Head of caudate nucleus (tissue), 42 donors: ENCODE measurements at regions not wholly inside any gene's neighbourhood (a gene's known extent, or its start where the extent isn't known, plus 50 kb on each side); places are given as distances from the start of the nearest gene placed in this dataset.

ENCODE experiments used
- DNase-seq, 42 donors: peaks; one replicate each; pipeline versions ENCODE4 v3.0.0 to v3.0.0-alpha.2; 2020 to 2021; ENCODE audit warnings: mixed read lengths in 7 of 42
- intact Hi-C: fragments of 100-400 bp; cut with DNase I; formaldehyde crosslinking; loops from one replicate; pipeline ENCODE4 v1.15.0; 2022

- DNase-seq = no peak
- intact Hi-C loops = no loop called here
Measured at GRCh38 chr2:221318376-221319130, 253.6 kb downstream of the EPHA4 start.

GRCh38 chr2:221322741-221323140 lies 249.4 kb downstream of the EPHA4 start:
- intact Hi-C loops = no loop called here
- no peak for DNase-seq

DNA sequence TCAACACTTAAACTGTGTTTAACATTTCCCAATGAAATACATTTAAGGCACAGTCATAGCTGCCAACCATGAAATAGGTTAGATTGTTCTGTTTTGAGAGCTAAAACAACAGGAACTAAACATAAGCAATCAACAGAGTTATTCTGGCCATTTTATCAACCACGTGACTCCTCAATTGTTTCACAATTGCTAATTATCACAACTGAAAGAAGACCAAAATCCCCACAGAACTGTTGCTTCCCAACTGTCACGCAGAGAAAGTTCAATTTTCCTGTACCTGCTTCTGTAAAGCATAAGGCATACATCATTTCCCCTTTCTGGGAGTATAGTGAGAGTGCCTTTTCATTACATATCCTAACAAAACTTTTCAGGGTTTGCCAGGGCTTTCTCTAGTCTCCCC lies 248.6 kb downstream of the EPHA4 start:
- no peak for DNase-seq
- intact Hi-C loops = no loop called here

DNA sequence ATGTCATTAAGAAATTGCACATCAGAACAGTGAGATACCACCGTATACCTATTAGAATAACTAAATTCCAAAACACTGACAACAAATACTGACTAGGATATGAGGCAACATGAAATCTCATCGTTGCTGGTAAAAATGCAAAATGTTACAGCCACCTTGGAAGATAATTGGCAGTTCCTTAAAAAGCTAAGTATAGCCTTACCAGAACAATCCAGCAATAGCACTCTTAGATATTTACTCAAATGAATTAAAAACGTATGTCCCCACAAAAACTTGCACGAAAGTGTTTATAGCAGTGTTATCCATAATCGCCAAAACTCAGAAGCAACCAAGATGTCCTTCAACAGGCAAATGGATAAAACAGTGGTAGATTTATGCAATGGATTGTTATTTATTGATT lies 241.7 kb downstream of the EPHA4 start:
- no peak for DNase-seq
- intact Hi-C loops = no loop called here

DNA sequence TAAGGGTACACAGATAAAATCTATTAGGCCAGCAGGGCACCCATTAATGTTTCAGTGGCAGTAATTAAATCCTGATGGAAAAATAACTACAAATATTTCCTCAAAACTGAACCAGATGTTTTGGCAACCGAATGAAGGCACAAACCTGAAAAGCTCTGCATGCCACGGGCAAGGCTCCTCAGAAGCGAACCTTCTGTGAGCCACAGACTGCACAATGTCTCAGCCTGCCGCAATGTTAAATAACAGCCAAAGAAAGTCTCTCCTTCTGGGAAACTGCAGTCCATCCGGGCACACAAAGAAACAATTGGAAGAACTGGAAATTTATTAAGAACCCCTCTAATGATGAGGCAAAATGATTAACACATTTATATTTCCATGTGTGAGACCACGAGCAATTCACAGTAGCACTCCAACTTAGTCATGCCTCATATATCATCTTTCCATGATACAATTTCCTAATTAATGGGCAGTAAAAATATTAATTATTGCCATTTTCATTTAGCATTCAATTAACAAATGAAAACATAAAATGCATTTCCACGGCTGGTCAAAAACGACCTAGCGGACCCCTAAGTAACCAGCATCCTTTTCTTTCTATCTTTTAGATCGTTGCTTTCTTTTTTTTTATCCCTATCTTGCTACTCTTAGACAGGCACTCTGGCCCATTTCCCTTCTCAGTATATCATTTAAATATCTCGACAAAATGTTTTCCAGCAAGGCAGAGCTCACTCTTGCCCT lies 237.5 kb downstream of the EPHA4 start:
- intact Hi-C loops = no loop called here
- no peak for DNase-seq

GRCh38 chr2:221335219-221335752 lies 236.8 kb downstream of the EPHA4 start:
- DNase-seq = no peak
- intact Hi-C loops = no loop called here

- no peak for DNase-seq
- intact Hi-C loops = no loop called here
Measured at GRCh38 chr2:221336967-221337366, 235.1 kb downstream of the EPHA4 start.

DNA sequence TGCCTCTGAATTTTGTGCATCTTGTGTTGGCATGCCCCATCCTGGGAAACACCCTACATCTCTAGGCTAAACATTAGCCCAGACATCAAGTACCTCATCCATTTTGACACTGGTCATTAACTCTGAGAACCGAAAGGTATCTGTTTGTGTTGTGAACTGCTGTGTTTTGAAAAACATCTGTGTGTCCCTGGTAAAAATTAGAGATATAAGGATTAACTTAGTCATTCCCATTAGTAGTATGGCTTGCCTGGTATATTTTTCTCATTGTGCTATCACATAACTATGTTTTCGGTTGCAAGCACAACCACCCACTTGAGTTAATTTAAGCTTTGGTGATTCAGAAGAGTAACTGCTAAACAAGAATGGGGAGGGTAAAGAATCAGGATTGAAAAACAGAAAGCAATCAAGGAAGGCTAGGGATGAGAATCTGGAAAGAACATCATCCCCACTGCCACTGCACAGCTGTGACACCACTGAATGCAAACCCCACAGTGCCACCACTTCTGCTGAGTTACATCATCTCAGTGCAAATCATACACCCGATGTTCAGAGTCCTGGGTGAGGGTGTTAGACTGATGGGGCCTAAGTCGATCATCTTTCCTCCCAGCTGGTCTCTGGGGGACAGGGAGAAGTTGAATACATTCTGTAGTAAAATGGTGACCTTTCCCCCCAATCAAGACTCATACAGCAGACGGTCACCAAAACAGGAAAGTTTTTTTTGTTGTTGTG lies 234.0 kb downstream of the EPHA4 start:
- no peak for DNase-seq
- intact Hi-C loops = no loop called here

DNA sequence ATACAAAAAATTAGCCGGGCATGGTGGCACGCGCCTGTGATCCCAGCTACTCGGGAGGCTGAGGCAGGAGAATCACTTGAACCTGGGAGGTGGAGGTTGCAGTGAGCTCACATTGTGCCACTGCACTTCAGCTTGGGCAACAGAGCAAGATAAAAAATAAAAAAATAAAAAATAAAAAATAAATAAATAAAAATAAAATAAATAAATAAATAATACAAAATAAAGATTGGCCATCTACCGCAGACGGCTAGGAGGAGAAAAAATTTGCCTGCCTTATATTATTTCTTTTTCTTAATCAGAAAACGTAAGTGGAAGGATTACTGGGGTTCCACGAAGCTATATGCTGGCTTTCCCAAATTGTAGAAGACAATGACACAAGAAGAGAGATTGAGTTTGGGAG lies 229.7 kb downstream of the EPHA4 start:
- no peak for DNase-seq
- intact Hi-C loops = no loop called here

- intact Hi-C loops = no loop called here
- no peak for DNase-seq
Measured at GRCh38 chr2:221343524-221343923, 228.6 kb downstream of the EPHA4 start.

DNA sequence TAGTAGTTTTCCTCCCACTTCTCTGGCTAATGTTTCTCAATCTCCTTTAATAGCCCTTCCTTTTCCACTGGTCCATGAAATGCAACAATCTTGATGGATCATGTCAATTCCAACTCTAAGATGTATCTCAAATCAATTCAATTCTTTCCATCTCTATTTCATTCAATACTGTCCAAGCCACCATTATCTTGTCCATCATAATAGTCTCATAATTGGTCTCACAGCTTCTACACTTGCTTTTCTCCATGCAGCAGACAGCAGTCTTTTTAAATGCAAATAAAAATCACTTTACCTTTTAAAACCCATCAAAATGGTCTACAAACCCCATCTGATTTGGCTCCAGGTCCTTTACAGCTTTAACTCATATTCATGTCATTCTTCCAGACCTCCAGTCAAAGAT lies 226.6 kb downstream of the EPHA4 start:
- DNase-seq = no peak
- intact Hi-C loops = no loop called here

DNA sequence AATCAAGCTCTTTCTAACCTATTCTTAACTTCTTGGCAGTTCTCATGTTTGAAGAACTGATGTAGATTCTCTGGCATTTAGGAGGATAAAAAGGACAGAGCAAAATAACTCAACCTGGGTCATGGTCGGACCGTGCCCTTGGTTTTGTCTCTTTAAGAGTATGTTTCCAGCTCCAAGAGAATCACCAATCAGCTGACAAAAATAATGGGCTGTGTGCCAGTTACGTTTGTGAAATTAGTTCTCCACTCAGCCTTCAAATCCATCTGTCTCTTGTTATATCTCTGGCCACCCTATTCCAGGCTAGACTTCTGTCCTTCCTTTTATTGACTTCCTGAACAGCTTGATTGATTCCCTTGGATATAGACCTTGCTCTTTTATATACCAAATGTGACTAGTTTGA lies 225.7 kb downstream of the EPHA4 start:
- intact Hi-C loops = no loop called here
- DNase-seq = no peak

DNA sequence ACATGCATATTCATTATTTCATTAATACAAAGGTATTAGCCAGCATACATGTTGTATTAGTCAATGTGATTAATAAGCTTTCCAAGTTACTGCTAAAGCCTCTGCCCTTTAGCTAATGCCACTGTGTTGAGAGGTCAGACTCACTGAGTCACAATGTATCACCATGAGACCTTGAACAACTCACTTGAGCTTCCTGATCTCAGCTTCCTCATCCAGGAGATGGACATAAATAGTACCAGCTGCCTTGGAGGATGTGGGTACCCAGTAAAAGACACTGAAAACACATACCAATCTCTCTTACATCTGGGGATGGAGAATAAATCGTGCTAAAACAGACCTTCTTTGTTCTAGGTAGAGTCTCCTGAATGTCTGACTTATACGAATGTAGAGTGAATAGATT lies 224.6 kb downstream of the EPHA4 start:
- intact Hi-C loops = no loop called here
- DNase-seq = no peak

- intact Hi-C loops = no loop called here
Measured at GRCh38 chr2:221350616-221351015, 221.5 kb downstream of the EPHA4 start.

DNA sequence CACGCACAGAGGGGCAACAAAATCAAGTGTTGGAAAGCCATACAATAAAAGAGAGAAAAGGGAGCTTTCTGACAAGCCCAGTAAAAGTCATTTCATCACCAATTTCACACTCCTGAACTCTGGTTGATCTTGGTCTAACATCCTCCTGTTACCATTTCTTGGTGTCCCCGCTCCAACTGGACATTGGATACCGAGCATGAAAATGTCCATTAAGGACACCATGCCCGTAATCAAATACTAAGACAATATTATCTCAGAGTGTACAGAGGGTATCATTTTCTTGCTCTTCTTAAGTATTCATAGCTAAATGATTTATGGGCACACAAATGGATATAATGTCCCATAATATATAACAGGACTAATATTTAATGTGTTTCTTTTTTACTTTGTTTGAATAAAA lies 218.9 kb downstream of the EPHA4 start:
- DNase-seq = no peak
- intact Hi-C loops = no loop called here

More at GRCh38 chr2:221350616-221351015, 221.5 kb downstream of the EPHA4 start:
- DNase-seq = no peak

- intact Hi-C loops = no loop called here
- no peak for DNase-seq
Measured at GRCh38 chr2:221360312-221360711, 211.8 kb downstream of the EPHA4 start.

DNA sequence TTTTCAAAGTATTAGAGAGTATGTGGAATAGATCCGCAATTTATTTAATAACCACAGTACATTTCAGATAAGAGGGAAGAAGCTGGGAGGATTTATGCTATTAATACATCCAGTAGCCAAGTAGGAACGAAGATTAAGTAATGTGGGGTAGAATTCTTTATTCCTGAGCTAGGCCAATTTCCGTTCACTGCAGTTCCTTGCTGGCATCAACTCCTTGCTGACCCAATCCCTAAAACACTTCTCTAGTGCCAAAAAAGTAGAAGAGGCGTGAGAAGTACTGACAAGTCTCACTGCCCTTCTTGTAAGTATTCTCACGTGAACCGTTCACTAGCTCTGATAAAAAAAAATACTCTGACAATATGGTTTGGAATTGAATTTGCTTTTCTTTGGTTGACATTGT lies 211.4 kb downstream of the EPHA4 start:
- no peak for DNase-seq
- intact Hi-C loops = no loop called here

DNA sequence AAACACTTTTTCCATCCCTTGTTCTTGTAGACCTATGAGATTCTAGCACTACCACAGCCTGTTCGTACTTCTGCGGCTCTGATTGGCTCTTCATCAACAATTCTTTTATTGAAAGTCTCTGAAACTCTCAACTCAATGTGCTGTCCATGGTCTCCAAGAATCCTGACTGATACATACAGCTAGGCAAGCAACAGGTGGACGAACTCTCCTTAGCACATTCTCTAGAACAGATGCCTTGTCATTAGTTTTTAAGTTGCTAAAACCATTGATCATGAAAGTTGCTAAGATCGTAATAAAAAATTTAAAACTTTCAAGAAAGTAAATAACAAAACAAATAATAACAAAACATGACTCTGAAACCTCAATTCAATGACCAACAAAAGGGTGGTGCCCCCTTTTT lies 210.5 kb downstream of the EPHA4 start:
- no peak for DNase-seq
- intact Hi-C loops = no loop called here

- no peak for DNase-seq
Measured at GRCh38 chr2:221364672-221365071, 207.4 kb downstream of the EPHA4 start.

More at GRCh38 chr2:221364672-221365071, 207.4 kb downstream of the EPHA4 start:
- intact Hi-C loops = no loop called here
